Keratinocyte (primary cell): ENCODE measurements at regions not wholly inside any gene's neighbourhood (a gene's known extent, or its start where the extent isn't known, plus 50 kb on each side); places are given as distances from the start of the nearest gene placed in this dataset.

Source experiments
- DNase-seq: peaks from one replicate; pipeline ENCODE4 v3.0.0-alpha.2; 2011; ENCODE audit warnings: low read depth, missing footprints, low spot score
- FAIRE-seq: peaks from 2 replicates; lab custom pipeline; 2011; peaks lifted over from hg19 to GRCh38; lab: Jason Lieb, UNC
- H2AFZ ChIP-seq: 2 replicates; pipeline ENCODE4 v1.6.0; 2012; ENCODE audit warnings: low read length, control low read depth, inconsistent platforms; ENCODE audit not compliant: control insufficient read depth
- H3K27ac ChIP-seq: 2 replicates; pipeline ENCODE4 v1.5.1; 2011; ENCODE audit warnings: low read length; ENCODE audit not compliant: control insufficient read depth, insufficient read depth
- H3K27me3 ChIP-seq: 3 replicates; pipeline ENCODE4 v1.6.0; 2011; ENCODE audit warnings: low read length; ENCODE audit not compliant: control insufficient read depth, insufficient read depth; ENCODE audit errors: extremely low read depth
- H3K36me3 ChIP-seq, 2 experiments: 2 replicates in 1 of 2; 3 replicates in 1 of 2; pipeline ENCODE4 v1.5.1; 2011; ENCODE audit warnings: low read length in 2 of 2, mild to moderate bottlenecking in 1 of 2; ENCODE audit not compliant: control insufficient read depth in 2 of 2, insufficient read depth in 2 of 2; ENCODE audit errors: extremely low read depth in 1 of 2
- H3K4me1 ChIP-seq: 3 replicates; pipeline ENCODE4 v1.5.1; 2011; ENCODE audit warnings: low read length; ENCODE audit not compliant: control insufficient read depth, insufficient read depth; ENCODE audit errors: extremely low read depth
- H3K4me2 ChIP-seq: 3 replicates; pipeline ENCODE4 v1.6.0; 2011; ENCODE audit warnings: low read depth, low read length; ENCODE audit not compliant: control insufficient read depth, insufficient read depth; ENCODE audit errors: extremely low read depth
- H3K4me3 ChIP-seq, 3 experiments: fragments of 200-600 bp in 1 of 3; sonication (generic) in 1 of 3; 2 replicates in 2 of 3; 3 replicates in 1 of 3; pipeline ENCODE4 v1.5.1; 2011 to 2016; ENCODE audit warnings: low read length in 3 of 3, mild to moderate bottlenecking in 3 of 3, control low read depth in 2 of 3, inconsistent platforms in 1 of 3, low read depth in 1 of 3, mixed read lengths in 1 of 3, mixed run types in 1 of 3, moderate library complexity in 1 of 3; ENCODE audit not compliant: control insufficient read depth in 2 of 3, insufficient read depth in 2 of 3; ENCODE audit errors: extremely low read depth in 1 of 3
- H3K79me2 ChIP-seq: 2 replicates; pipeline ENCODE4 v1.6.0; 2012; ENCODE audit warnings: low read length; ENCODE audit not compliant: control insufficient read depth, insufficient read depth
- H3K9ac ChIP-seq: 3 replicates; pipeline ENCODE4 v1.6.0; 2011; ENCODE audit warnings: low read length; ENCODE audit not compliant: control insufficient read depth, insufficient read depth; ENCODE audit errors: extremely low read depth
- H3K9me1 ChIP-seq: 3 replicates; pipeline ENCODE4 v1.6.0; 2011; ENCODE audit warnings: low read length; ENCODE audit not compliant: control insufficient read depth, insufficient read depth; ENCODE audit errors: extremely low read depth
- H3K9me3 ChIP-seq: 2 replicates; pipeline ENCODE4 v1.5.1; 2012; ENCODE audit warnings: low read depth, low read length; ENCODE audit not compliant: control insufficient read depth
- H4K20me1 ChIP-seq: 3 replicates; pipeline ENCODE4 v1.6.0; 2011; ENCODE audit warnings: low read length; ENCODE audit not compliant: control insufficient read depth, insufficient read depth; ENCODE audit errors: extremely low read depth
- CTCF ChIP-seq, 3 experiments: IDR thresholded peaks in 1 of 3; conservative IDR thresholded peaks in 1 of 3; optimal IDR thresholded peaks in 1 of 3; 2 replicates in 2 of 3; 3 replicates in 1 of 3; pipeline versions ENCODE3 to v1.5.1; 2011; ENCODE audit warnings: low read length in 3 of 3, mild to moderate bottlenecking in 3 of 3, moderate library complexity in 2 of 3, control low read depth in 1 of 3, inconsistent platforms in 1 of 3; ENCODE audit not compliant: insufficient read depth in 2 of 3; ENCODE audit errors: extremely low read depth in 1 of 3
- EZH2 ChIP-seq: IDR thresholded peaks from one replicate; pipeline ENCODE4 v1.6.1; 2012; ENCODE audit warnings: inconsistent platforms, mild to moderate bottlenecking, low read length, moderate library complexity
- dilution Hi-C: fragments of 300-500 bp; cut with MboI; formaldehyde crosslinking; loops from one replicate; pipeline ENCODE4 v1.7.0; 2020; ENCODE audit warnings: low sequenced_read_pairs; ENCODE audit not compliant: extremely low pct_ligation_motif_present

GRCh38 chr3:72618739-72619138 lies 229.5 kb downstream of the SHQ1 start:
- FAIRE-seq (no peak), DNase-seq (no peak)
- H3K9me3 ChIP-seq = no peaks in the 10 kb centered on the region
- no peak overlapping the region for H2AFZ ChIP-seq
- H3K4me2 ChIP-seq = no peak overlapping the region
- no peak overlapping the region for H3K9ac ChIP-seq
- no peaks in the 10 kb centered on the region for H3K36me3 ChIP-seq
- TF ChIP-seq EZH2 (no peak), CTCF (optimal IDR thresholded peaks at IDR 0.05 in 1 of 3, IDR thresholded peaks at IDR 0.05 in 1 of 3, conservative IDR thresholded peaks at IDR 0.05 in 1 of 3; ENCODE audit: extremely low read depth in 1 of 3, insufficient read depth in 2 of 3, low read length in 3 of 3) (no peak)
- no peaks in the 10 kb centered on the region for H4K20me1 ChIP-seq
- no peak overlapping the region for H3K4me3 ChIP-seq
- dilution Hi-C loops = no loop called here
- H3K9me1 ChIP-seq = no peaks in the 10 kb centered on the region
- no peaks in the 10 kb centered on the region for H3K27me3 ChIP-seq
- no peaks in the 10 kb centered on the region for H3K4me1 ChIP-seq
- no peak overlapping the region for H3K27ac ChIP-seq
- H3K79me2 ChIP-seq = no peaks in the 10 kb centered on the region

- DNase-seq = no peak
- H2AFZ ChIP-seq = no peak overlapping the region
- dilution Hi-C loops = no loop called here
- no peaks in the 10 kb centered on the region for H3K79me2 ChIP-seq
- no peak overlapping the region for H3K27ac ChIP-seq
- no peaks in the 10 kb centered on the region for H3K27me3 ChIP-seq
- TF ChIP-seq CTCF (optimal IDR thresholded peaks at IDR 0.05 in 1 of 3, IDR thresholded peaks at IDR 0.05 in 1 of 3, conservative IDR thresholded peaks at IDR 0.05 in 1 of 3; ENCODE audit: extremely low read depth in 1 of 3, insufficient read depth in 2 of 3, low read length in 3 of 3) (no peak), EZH2 (no peak)
- no peak overlapping the region for H3K4me2 ChIP-seq
- no peaks in the 10 kb centered on the region for H3K9me1 ChIP-seq
- no peaks in the 10 kb centered on the region for H4K20me1 ChIP-seq
- H3K4me3 ChIP-seq = no peak overlapping the region
- H3K9ac ChIP-seq = no peak overlapping the region
- no peaks in the 10 kb centered on the region for H3K9me3 ChIP-seq
- no peaks in the 10 kb centered on the region for H3K36me3 ChIP-seq
- no peaks in the 10 kb centered on the region for H3K4me1 ChIP-seq
- no peak for FAIRE-seq
Measured at GRCh38 chr3:72617424-72618024, 230.7 kb downstream of the SHQ1 start.
